ENCODE measurements at regions not wholly inside any gene's neighbourhood (a gene's known extent, or its start where the extent isn't known, plus 50 kb on each side); places are given as distances from the start of the nearest gene placed in this dataset.

DNA sequence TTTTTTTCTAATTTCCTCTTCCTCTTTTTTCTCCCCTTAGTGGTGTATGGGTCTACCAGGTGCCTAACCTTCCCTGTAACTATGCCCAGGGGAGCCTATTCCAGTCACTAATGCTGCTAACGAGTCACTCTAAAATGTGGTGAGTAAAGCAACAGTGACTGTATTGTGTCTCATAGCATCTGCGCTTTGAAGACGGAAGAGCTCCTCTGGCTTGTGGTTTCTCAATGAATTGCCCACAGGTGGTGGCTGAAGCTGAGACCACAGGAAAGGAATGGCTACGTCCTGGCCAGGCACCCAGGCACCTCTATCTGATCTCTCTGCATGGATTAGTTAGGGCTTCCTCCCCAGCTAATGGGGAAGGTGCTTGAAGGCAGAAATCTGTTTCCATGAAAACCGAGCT, 763.5 kb upstream of the FRG1 start:
- no peak for DNase-seq (ENCODE audit: low spot score)
- in situ Hi-C loops (cut with MboI; ENCODE audit: low pct_unique_long_range_greater_than_20kb, low sequenced_read_pairs, unreplicated experiment), result no loop called here
- TF ChIP-seq, protein P1, sequence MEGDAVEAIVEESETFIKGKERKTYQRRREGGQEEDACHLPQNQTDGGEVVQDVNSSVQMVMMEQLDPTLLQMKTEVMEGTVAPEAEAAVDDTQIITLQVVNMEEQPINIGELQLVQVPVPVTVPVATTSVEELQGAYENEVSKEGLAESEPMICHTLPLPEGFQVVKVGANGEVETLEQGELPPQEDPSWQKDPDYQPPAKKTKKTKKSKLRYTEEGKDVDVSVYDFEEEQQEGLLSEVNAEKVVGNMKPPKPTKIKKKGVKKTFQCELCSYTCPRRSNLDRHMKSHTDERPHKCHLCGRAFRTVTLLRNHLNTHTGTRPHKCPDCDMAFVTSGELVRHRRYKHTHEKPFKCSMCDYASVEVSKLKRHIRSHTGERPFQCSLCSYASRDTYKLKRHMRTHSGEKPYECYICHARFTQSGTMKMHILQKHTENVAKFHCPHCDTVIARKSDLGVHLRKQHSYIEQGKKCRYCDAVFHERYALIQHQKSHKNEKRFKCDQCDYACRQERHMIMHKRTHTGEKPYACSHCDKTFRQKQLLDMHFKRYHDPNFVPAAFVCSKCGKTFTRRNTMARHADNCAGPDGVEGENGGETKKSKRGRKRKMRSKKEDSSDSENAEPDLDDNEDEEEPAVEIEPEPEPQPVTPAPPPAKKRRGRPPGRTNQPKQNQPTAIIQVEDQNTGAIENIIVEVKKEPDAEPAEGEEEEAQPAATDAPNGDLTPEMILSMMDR (IDR thresholded peaks at IDR 0.05; ENCODE audit: extremely low read depth, insufficient read depth, missing control alignments), result no peak

- in situ Hi-C loops (cut with MboI; ENCODE audit: low pct_unique_long_range_greater_than_20kb, low sequenced_read_pairs, unreplicated experiment), result no loop called here
- TF ChIP-seq, protein P1 (IDR thresholded peaks at IDR 0.05; ENCODE audit: extremely low read depth, insufficient read depth, missing control alignments), result no peak
- DNase-seq (ENCODE audit: low spot score), result no peak
Measured at GRCh38 chr4:189178125-189178746, 762.4 kb upstream of the FRG1 start.

DNA sequence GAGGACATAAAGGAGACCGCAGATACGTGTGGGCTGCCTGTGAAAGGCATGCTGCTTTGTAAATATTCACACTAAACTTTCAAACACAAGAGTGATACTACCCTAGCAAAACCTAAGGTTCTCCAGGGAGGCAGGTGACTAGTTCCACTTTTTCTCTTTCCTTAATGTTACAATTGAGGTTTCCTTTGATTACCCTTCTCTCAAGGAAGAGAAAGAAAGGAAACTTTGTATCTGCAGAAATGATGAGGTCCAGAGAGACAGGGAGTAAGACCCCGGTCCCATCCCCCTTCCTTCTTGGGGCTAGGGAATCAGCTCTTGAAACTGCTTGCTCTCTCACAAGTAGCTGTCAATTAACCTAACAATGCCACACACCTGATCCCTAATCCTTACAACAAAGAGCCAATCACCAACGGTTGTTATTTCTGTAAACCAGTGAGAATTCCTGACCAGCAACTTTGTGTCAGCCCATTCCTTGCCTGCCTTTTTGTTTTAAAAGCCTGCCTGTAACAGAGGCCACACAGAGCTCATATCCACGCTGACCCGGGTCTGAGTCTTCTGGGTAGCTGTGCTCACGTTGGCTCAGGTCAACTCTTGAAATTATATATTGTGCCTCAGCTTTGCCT, 754.8 kb upstream of the FRG1 start:
- in situ Hi-C loops (cut with MboI; ENCODE audit: low pct_unique_long_range_greater_than_20kb, low sequenced_read_pairs, unreplicated experiment), result no loop called here
- no peak for DNase-seq (ENCODE audit: low spot score)
- TF ChIP-seq, protein P1 (IDR thresholded peaks at IDR 0.05; ENCODE audit: extremely low read depth, insufficient read depth, missing control alignments), result no peak

DNA sequence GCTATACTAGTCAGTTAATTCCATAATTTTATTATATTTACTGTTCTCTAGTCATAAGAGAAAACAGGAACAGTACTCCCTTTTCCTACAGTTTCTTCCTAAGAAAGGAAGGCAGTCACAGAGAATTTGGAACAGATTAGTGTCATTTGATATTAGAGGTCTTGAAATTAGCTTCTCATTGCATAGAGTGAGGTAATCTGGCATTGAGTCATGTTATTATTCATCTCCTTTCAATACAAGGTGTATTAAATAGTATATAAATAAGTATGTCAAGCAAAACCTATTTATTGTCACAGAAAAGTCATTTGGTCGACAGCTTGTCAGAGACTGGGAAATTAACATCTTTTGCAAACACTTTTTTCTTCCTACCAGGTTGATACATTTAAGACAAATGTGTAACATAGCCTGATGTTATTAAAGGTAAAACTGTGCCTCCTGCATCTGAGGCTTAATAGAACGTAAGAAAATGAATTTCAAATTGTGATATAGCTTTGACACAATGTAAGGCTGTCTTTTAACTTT, 753.1 kb upstream of the FRG1 start:
- in situ Hi-C loops (cut with MboI; ENCODE audit: low pct_unique_long_range_greater_than_20kb, low sequenced_read_pairs, unreplicated experiment), result no loop called here
- DNase-seq (ENCODE audit: low spot score), result no peak
- TF ChIP-seq, protein P1 (IDR thresholded peaks at IDR 0.05; ENCODE audit: extremely low read depth, insufficient read depth, missing control alignments), result no peak

- in situ Hi-C loops (cut with MboI; ENCODE audit: low pct_unique_long_range_greater_than_20kb, low sequenced_read_pairs, unreplicated experiment), result no loop called here
- no peak for DNase-seq (ENCODE audit: low spot score)
- TF ChIP-seq, protein P1 (IDR thresholded peaks at IDR 0.05; ENCODE audit: extremely low read depth, insufficient read depth, missing control alignments), result no peak
Measured at GRCh38 chr4:189198624-189199023, 742.0 kb upstream of the FRG1 start.

GRCh38 chr4:189200353-189200752, 740.3 kb upstream of the FRG1 start:
- DNase-seq (ENCODE audit: low spot score), result no peak
- TF ChIP-seq, protein P1 (IDR thresholded peaks at IDR 0.05; ENCODE audit: extremely low read depth, insufficient read depth, missing control alignments), result no peak
- in situ Hi-C loops (cut with MboI; ENCODE audit: low pct_unique_long_range_greater_than_20kb, low sequenced_read_pairs, unreplicated experiment), result no loop called here
